ENCODE measurements at regions not wholly inside any gene's neighbourhood (a gene's known extent, or its start where the extent isn't known, plus 50 kb on each side); places are given as distances from the start of the nearest gene placed in this dataset.

DNA sequence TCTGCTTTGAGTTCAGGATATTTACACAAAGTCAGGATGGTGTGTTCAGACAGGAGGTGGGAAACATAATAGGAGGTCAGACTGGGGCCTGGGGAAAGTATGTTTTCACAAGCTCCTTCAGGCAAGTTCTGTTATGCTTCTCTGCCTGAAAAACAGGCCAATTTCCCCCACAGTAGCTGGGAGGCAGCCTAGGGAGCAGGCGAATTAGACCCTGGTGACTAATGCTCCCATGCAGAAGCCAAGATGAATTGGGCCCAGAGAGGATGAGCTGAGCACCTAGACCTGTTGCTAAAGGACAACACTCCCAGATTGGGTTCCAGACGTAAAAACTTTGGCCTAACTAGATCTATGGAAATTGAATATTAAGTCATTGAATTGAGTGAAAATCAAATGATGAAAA lies 142.2 kb upstream of the MAP3K7 start:
- no peak for DNase-seq

DNA sequence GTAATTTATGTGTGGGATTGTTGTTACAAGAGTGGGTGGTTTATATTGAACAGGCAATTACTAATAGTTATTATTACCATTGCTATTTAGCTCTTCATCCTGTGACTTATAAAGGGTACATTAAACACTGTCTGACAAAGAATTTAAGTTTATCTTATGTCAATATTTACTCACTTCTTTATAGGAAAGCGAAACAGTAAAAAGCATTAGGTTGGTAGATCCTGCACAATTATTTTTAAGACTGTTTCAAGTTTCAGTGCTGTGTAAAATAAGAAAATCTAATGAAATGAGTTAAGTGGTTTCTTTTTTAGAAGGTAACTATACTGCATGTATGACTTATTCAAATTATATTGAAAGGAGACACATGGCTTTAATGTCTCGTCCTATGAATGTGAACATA lies 135.8 kb upstream of the MAP3K7 start:
- DNase-seq: no peak

DNA sequence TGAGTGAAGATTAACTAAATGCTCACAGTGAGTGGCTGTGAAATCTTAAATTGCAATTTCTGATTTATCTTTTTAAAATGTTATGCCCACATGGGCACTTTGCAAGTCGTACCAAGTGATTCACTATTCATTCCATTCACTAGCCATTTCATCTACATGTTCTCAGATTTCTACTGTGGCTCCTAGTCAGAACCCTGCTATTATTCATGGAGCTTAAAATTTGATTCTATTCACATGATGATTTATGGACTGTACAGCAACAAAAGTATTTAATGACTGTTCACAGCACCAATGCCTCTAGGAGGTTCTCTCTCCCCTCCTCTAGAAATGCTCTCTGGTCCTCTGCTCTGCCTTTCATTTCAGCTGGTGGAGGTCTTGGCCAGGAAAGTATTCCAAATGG lies 133.5 kb upstream of the MAP3K7 start:
- DNase-seq: no peak

DNA sequence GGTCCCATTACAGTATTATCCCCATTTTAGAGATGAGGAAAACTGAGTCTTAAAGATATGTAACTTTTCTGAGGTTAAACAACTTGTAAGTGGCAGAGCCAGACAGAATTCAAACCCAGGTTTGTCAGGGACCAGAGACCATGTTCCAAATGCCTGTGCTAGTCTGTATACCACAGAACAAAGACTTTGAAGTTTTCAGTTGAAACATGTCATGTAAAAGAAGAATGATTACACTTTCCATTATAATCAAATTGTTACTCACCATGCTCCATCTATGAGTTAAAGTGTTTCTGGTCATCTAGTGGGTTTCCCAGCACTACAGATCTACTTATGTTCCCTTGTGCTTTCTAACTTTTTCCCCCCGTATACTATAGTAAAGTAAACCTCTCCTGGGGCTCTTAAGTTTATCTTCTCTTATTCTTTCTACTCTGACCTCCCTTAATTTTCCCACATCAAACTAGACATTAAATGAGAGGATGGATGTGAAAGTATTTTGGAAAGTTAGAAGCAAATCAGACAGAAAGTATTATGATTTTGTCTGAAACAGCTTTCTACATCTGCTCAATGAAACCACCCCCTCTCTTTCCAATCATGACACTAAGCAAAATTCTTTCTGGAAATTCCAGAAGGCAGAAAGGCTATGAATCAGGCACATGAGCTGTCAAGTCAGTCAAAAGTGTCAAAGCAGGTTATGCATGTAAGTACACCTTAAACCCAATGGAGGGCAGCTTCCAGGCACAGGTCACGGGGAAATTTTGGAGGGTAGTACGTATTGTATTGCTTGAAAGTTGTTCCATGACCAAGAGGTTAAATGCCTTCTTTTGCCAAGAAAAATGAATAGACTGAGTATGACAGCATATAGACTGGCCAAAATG lies 132.7 kb upstream of the MAP3K7 start:
- DNase-seq: no peak

DNA sequence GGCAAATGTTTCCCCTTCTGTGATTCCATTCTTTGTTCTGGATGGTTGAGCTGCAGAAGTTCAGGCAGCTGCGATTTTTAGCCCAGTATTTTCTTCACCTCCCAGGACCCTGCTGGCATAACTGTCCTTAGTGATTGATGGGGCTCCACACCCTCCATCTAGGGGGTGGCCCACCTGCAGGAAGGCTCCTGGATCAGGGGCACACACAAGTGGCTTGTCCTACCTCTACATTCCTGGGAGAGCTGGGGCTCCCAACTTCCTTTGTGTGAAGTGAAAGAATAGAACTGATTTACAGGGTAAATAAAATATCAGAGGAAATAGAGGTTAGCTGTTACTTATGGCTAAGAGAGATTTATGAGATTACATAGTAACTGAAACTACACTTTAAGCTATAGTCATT lies 129.5 kb upstream of the MAP3K7 start:
- DNase-seq: no peak

DNA sequence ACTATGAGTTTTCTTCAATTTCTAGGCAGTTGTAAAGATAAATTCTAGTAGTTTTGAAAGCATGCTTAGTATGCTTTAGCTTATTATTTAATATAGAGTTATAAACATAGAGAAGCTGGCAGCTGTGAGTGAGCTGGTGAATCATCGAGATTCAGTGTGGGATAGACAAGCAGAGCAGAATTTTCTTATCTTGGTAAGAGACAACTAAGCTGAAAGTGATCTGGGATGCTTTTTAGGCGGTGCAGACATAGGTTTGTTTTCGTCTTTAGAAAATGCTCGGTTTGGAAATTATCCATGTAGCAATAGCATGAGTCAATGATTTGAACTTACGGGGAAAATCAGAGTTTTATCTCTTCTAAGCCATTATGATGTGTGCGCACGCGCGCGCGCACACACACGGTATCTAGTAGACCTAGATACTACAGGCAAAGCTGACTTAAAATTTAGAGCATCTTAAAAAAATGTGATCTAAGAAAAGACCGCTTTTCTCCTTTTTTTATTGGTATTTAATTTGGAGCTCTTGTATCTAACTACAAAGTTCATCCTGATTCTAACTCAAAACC lies 128.3 kb upstream of the MAP3K7 start:
- DNase-seq: no peak

DNA sequence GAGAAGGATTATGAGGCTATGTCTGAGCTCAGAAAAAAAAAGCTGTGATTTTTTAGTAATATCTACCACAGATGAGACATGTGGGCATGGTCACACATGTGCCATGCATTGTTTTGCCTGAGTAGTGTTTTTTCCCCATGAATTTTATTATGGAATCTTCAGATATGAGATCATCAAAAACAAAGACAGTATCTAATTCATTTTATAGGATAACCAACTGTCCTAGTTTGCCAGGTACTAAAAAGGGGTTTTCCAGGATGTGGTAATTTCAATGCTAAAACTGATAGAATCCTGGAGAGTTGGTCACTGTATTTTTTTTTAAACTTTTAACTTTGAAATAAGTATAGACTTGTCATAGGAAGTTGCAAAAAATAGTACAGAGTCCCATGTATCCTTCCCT lies 127.4 kb upstream of the MAP3K7 start:
- DNase-seq: no peak

DNA sequence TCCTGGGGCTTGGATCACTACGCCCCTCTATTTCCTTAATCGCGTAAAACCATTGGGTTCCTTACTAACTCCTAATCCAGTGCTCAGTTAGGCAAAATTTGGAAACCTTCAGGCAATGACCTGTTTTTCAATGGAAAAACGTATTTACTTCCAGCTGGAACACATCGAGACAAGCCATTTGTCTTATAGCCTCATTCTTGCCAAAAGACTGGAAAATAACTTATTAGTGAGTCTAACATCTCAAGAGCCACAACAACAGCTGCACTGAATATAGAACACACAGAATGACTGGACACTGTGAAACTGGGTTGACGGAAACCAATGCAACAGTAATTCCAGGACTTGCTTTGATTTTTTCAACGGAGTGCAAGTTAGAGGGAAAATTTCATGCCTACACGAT lies 125.2 kb upstream of the MAP3K7 start:
- DNase-seq: peak; percentile 73 to 82

DNA sequence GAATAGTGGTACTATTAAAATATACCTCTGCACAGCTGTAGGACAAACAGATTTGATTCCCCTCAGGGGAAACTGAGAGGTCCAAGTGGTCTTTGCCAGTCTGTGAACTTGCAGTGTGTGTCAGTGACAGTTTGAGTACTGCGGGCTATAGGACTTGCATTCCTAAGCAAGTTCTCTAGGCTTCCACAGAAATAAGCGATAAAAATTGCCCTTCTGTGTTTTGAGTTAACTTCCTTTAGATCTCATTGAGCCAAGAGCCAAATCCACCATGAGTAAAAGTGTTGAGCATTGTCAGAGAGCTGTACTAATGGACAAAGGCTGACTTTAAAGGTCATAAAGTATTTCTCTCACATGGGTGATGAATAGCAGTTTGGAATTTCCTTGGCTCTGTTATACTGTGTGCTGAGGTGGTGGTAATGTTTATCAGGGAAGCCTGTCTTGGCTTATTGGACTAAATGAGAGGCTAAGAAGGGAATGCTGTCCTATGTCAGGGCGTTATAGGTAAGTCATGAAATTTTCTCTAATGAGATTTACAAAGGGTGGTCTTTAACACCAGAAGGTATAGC lies 122.6 kb upstream of the MAP3K7 start:
- DNase-seq: no peak

DNA sequence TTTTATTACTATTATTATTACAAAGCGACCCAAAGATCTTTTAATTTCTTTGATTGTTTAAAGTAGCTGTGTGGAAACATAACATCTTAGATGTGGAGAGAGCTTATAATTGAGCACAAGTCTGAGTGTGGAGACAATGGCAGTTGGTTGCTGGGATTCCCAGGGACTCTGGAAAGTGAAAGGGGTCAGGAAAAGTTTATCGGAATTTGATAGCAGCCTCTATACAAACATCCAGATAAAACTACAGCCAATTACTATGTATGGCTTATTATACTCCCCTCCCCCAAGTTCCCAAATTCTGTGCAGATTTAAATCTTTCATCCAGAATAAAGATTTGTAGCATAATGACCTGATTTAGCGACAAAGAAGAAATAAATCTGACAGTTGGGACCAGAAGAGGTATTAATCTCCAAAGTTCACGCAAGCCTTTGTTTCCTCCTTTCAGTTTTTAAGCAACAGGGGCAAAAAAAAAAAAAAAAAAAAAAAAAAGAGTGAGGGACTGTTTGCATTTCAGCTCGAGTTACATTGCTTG lies 121.4 kb upstream of the MAP3K7 start:
- no peak for DNase-seq

DNA sequence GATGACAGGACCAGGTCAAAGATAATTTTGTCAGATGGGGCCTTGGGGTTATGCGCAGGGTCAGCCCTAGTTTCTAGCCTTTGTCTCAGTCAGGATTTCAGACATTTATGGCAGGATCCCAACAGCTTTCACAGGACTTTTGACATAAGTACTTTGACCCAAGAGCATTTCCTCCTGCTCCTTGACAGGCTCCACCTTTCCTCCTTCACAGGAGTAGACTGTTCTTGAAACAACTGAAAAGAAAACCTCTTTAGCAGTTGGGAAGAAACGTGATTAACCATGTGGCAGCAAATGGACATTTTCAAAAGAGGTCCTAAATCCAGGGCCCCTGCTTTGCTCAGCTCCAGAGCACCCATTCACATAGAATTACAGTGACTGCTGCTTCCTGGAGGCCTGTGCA lies 120.4 kb upstream of the MAP3K7 start:
- DNase-seq: no peak

DNA sequence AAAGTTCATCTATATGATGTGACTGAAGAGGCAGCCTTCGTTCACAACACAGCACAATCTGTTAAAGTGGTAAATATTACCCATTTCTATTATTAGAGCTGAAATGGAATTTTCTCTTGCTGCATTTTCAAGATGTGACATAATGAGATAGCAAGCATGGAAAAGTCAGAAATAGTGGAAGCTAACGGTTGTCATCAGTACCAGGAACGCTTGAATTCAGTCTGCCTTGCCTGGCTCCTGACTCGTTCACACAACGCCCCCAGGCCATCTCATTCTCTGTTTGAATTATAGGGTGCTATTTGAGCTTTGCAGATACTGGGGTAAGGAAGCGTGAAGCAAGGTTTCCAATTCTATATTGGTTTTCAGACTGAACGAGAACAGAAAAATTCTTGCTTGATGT lies 116.5 kb upstream of the MAP3K7 start:
- DNase-seq: no peak

DNA sequence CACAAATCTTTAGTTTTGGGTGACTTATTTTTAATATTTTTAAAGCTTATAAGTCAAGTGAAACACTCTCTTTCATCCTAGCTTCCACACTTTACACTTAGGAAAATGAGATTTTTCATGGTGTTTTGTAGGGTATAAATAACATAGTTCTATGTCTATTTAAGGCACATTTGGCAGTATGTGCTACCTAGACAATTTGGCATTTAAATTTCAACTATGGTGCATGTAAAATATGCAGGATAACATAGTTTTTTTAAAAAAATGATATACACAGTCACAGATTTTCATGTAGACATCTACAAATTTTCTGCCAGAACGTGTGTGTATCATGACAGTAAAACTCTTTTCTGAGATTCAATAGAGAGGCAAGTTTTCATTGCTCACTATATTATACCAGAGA lies 115.1 kb upstream of the MAP3K7 start:
- no peak for DNase-seq

DNA sequence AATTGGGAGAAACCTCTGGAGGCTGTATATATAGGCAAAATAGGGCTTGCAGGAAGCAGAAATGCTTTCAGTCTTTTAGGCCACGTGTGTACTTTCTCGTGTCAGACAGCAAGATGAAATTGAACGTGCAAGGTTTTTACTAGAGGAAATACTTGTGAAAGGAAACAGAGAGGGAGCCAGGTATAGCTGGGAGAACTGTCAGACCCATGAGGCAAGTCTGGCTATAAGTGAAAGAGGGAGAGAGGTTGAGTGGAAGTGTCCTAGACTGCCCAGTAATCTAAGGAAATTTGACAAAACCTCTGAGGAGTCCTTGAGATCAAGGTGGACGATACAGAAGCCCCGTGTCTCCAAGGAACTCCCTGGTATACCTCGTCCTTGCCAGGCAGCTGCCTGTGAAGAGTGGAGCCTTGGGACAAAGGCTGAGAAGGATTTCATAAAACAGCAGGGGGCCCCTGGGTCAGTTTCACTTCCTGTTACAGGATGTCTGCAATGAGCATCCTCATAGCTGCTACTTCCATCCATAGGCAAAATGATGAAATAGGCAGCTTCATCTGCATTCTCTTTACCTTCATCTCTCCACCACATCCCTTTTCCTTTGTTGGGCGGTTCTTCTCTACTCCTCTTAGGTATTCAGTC lies 114.4 kb upstream of the MAP3K7 start:
- no peak for DNase-seq

DNA sequence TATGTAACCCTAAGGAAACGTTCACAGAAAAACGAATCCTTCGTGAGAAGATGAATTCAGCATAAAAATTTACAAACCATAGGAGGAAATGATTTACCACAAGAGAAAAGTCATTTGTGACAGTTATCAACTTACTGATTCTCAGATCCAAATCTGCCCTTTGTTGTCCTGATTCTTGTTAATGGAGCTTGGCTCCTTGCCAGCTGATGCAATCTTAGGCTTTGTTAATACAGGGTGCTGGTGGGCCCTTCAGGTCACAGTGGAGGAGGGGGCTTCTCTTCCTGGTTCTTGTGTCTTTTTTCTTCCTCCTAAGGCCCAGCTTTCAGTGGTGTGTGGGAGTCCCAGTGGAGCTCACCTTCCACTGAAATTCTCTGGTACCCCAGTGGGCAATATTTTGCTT lies 108.4 kb upstream of the MAP3K7 start:
- DNase-seq: no peak

DNA sequence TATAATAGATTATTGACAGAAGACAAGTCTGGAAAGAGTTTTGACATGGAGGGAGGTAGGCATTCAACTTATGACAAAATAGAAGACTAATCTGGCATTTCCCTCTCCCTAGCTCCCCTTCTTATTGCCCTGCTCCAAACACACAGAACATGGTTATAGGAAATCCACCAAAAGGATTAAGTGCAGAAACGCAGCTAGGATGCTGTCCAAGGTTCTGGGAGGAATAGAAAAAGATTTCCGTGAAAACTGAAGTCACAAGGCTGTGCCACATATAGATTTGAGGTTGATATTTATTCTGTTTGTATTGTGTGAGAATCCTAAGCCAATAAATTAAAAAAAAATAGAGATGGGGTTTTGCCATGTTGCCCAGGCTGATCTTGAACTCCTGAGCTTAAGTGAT lies 107.9 kb upstream of the MAP3K7 start:
- no peak for DNase-seq

DNA sequence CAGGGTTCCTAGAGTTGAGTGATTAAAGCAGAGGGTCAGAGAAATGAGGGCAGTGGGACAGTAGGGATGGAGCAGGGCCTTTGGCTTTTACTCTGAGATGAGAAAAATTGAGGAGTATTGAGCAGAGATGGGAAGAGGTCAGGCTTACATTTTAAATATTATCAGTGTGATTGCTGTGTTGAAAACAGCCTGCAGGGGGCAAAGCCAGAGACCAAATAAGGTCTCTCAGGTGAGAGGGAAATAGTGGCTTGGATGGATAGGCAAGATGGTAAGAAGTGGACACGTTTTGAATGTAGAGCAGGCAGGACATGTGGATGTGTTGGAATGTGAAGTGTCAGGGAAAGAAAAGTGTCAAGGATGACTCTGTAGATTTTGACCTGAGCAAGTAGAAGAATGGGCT lies 105.0 kb upstream of the MAP3K7 start:
- DNase-seq: no peak

DNA sequence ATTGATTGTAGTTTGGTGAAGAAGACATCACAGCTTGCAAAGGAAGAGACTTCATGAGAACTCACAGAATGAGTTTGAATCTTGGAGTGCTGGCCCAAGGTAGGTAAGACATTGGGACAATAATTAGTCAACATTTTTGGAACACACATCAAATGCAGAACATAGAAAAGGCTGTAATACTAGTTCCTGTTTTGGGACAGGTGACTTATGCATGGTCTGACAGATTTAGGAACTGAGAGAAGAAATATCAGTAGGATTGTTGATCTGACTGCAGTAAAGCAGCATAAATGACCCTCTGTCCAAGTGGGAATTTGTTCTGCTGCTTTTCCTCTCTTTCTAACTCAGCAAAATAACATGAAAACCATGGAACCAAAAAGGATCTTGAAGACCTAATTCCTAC lies 102.3 kb upstream of the MAP3K7 start:
- DNase-seq: no peak

DNA sequence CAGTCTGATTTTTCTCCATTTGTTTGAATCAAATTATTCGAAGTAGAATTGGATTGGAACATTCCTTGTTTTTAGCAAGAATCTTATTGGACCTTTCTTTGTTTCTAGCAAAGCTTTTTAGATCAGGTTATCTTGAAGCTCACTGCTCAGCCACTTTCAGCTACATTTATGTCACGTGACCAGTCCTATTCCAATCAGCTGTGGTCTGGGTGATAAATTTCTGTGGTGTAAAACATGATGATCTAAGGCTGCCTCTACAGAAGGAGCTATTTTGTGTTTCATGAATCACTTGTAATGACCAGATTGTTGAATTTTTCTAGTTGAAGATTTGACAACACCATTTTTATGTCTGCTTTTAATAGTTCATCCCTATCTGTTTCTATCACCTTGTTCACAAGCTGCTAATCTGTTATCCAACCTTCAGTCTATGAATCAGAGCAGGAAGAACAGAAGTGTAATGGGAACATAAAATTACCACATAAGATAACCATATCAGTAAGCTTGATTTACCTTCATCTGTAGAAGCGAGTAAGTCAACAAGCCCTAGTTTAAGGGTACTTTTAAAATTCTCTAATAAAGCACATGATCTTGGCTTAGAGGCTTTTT lies 101.0 kb upstream of the MAP3K7 start:
- DNase-seq: no peak

DNA sequence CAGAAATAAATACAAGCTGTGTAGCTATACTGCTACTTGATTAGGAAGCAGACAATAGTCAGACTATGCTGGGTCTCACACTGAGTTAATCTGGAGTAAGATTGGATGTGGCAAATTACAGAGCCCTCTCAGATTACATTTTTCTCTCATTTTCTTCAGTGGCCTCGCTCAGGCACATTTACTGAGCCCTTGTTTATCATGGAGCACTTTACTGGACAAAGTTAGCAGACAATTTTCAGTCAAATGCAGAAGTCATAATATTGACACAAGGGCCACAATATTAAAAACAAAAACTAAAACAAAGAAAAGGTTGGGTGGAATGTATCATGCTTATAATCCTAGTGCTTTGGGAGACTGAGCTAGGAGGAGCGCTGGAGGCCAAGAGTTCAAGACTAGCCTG lies 95.0 kb upstream of the MAP3K7 start:
- DNase-seq: no peak

DNA sequence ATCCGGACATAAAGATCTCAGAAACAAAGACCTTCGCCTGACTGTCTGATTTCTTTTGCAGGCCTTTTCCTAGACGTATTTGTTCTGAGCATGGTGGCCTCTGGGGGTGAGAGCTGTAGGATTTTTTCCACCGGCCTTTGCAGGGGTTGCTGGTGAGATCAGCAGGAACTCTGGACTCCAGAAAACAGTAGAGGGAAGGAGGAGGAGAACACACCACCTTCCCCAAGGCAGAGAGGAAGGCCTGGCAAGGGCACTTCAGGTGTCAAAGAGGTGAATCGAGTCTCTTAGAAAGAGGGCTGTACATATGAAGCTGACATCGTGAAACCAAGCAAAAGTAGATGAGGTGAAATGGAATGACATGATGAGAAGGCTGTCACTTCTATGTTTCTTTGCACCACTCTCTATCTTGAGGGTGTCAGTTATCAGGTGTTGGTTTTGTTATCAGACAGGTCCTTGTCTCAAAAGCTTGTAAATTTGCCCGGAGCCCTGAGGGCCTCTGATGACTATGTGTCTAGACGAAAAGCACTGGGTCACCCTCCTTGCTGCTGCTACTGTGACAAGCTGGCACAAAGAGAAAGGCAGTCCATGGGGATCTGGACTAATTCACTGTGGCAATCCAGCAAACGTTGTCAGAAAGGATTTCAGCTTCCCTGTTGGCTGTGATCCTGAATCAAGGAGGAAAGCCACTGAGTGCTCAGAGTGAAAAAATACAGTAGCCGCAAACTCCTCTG lies 91.3 kb upstream of the MAP3K7 start:
- DNase-seq: no peak

DNA sequence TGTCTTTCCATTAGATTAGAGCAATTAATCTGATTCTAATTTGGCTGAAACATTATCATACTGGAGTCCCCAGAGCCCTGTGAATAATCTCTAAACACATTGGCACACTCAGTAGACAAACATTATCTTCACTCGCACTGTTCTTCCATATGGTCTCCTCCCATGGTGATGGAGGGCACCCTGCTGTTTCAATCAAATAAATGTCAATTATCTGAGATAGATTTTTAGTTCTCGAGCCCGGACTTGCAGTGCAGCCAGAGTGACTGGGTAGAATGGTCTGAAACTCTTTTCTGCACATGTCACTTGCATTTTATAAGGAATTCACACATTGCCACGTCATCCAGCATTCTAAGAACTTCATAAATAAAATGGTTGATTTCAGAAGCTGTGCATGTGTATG lies 90.6 kb upstream of the MAP3K7 start:
- no peak for DNase-seq

Data from right lung (tissue), 2 donors.